Brain pericyte (primary cell): ENCODE measurements at regions not wholly inside any gene's neighbourhood (a gene's known extent, or its start where the extent isn't known, plus 50 kb on each side); places are given as distances from the start of the nearest gene placed in this dataset.

Experiments
- DNase-seq: peaks from one replicate; pipeline ENCODE4 v3.0.0-alpha.2; 2012; ENCODE audit warnings: low read depth, low spot score

GRCh38 chr1:192521734-192522133 is 53.8 kb upstream of the RGS1 start:
- DNase-seq = no peak

- DNase-seq = no peak
Measured at GRCh38 chr1:192522673-192523072, 52.9 kb upstream of the RGS1 start.

GRCh38 chr1:192524223-192524622 is 51.4 kb upstream of the RGS1 start:
- DNase-seq = no peak
